Spleen (tissue), 11 donors: ENCODE measurements at regions not wholly inside any gene's neighbourhood (a gene's known extent, or its start where the extent isn't known, plus 50 kb on each side); places are given as distances from the start of the nearest gene placed in this dataset.

ENCODE experiments used
- DNase-seq: peaks from one replicate; pipeline ENCODE4 v3.0.0-alpha.2; 2020
- H3K27ac ChIP-seq, 8 donors: fragments of 200-600 bp; sonication (generic) in 7 of 8; 1 replicate in 4 of 8; 2 replicates in 4 of 8; pipeline versions ENCODE4 v1.5.0 to v1.8.0; 2016 to 2021; ENCODE audit warnings: inconsistent platforms in 4 of 8, mild to moderate bottlenecking in 4 of 8, moderate library complexity in 1 of 8
- H3K27me3 ChIP-seq, 7 donors: fragments of 200-600 bp; sonication (generic) in 6 of 7; replicated peaks in 1 of 7; 1 replicate in 4 of 7; 2 replicates in 3 of 7; pipeline versions ENCODE4 v1.5.0 to v1.8.0; 2016 to 2021; ENCODE audit warnings: inconsistent platforms in 3 of 7, mild to moderate bottlenecking in 1 of 7
- H3K36me3 ChIP-seq, 6 donors: fragments of 200-600 bp; sonication (generic) in 5 of 6; 1 replicate in 4 of 6; 2 replicates in 2 of 6; pipeline versions ENCODE4 v1.5.0 to v1.8.0; 2016 to 2021; ENCODE audit warnings: inconsistent platforms in 2 of 6
- H3K4me1 ChIP-seq, 6 donors: fragments of 200-600 bp; sonication (generic) in 5 of 6; 1 replicate in 3 of 6; 2 replicates in 3 of 6; pipeline versions ENCODE4 v1.5.0 to v1.8.0; 2016 to 2021; ENCODE audit warnings: inconsistent platforms in 3 of 6
- H3K4me3 ChIP-seq, 8 donors: fragments of 200-600 bp; sonication (generic) in 7 of 8; 1 replicate in 4 of 8; 2 replicates in 4 of 8; pipeline versions ENCODE4 v1.5.0 to v1.8.0; 2016 to 2021; ENCODE audit warnings: inconsistent platforms in 4 of 8, mild to moderate bottlenecking in 4 of 8, moderate library complexity in 2 of 8
- H3K9me3 ChIP-seq, 8 donors: fragments of 200-600 bp; sonication (generic) in 7 of 8; 1 replicate in 4 of 8; 2 replicates in 4 of 8; pipeline versions ENCODE4 v1.5.0 to v1.8.0; 2016 to 2021; ENCODE audit warnings: inconsistent platforms in 4 of 8
- POLR2A ChIP-seq, 3 donors: fragments of 450-650 bp; IDR thresholded peaks; one replicate each; pipeline ENCODE4 v1.5.1; 2017; ENCODE audit warnings: antibody characterized with exemption in 3 of 3, mild to moderate bottlenecking in 1 of 3
- POLR2AphosphoS5 ChIP-seq, 3 donors: sonication (generic); formaldehyde crosslinking; IDR thresholded peaks; one replicate each; pipeline ENCODE4 v1.5.1; 2017; ENCODE audit warnings: antibody characterized with exemption in 3 of 3
- WGBS, 5 donors: extraction: QIAGEN DNeasy Blood & Tissue Kit in 3 of 5; methylation state at CpG; one replicate each; pipeline versions ENCODE4 v1.1.5 to v1.1.7; 2013 to 2018; 5-methylcytosine and 5-hydroxymethylcytosine counted together
- intact Hi-C: fragments of 100-400 bp; cut with DNase I; formaldehyde crosslinking; loops from one replicate; pipeline ENCODE4 v1.15.0; 2023; ENCODE audit warnings: low total_unique reads
- TF ChIP-seq, protein P1 (sequence below), 11 experiments: fragments of 200-600 bp in 7 of 11; fragments of 450-650 bp in 4 of 11; sonication (generic) in 4 of 11; IDR thresholded peaks in 8 of 11; conservative IDR thresholded peaks in 3 of 11; 1 replicate in 7 of 11; 2 replicates in 4 of 11; pipeline versions ENCODE4 v1.4.0 to v1.8.0; 2016 to 2021; ENCODE audit warnings: antibody characterized with exemption in 11 of 11, inconsistent platforms in 4 of 11, mild to moderate bottlenecking in 1 of 11
- donor health status: healthy with polysubstance abuse.
- donor health status: DM: no; HTN: no; CAD: no; lungs with moderate emphysema.
- donor health status: DM: no; HTN: no; CAD: no.
- donor health status: Bipolar disorder and iron deficiency.
- donor health status: healthy.
- donor health status: DM: no; HTN: no; CAD: no.
- donor health status: DM: yes; HTN: yes; CAD: no.

DNA sequence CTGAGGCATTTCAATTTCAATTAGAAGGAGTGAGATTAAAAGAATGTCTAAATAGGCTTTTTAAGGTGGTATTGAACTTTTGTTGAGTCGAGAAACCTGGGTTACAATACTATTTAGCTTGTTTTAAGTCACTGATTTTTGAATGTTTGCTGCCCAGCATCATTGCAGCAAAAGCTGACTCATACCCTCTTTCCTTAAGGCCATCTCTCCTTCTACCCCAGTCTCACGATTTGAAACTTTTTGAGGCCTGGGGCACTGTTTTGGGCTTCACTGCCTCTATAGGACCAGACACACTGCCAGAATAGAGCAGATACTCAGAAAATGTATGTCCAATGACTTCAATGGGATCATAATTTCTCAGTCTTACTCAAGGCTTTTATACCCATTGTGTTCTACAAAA lies 319.6 kb upstream of the TGFBR2 start:
- Histone ChIP-seq H3K9me3 (no peaks in the 10 kb centered on the region), H3K27ac (no peak overlapping the region), H3K4me3 (no peak overlapping the region), H3K36me3 (no peaks in the 10 kb centered on the region), H3K4me1 (peaks cover 6 to 49% (median 31%) of the 10 kb centered on the region in 6 donors), H3K27me3 (no peaks in the 10 kb centered on the region)
- intact Hi-C loops, result no loop called here
- TF ChIP-seq POLR2A (IDR thresholded peaks at IDR 0.05) (no peak), POLR2AphosphoS5 (IDR thresholded peaks at IDR 0.05) (no peak)
- TF ChIP-seq, protein P1, sequence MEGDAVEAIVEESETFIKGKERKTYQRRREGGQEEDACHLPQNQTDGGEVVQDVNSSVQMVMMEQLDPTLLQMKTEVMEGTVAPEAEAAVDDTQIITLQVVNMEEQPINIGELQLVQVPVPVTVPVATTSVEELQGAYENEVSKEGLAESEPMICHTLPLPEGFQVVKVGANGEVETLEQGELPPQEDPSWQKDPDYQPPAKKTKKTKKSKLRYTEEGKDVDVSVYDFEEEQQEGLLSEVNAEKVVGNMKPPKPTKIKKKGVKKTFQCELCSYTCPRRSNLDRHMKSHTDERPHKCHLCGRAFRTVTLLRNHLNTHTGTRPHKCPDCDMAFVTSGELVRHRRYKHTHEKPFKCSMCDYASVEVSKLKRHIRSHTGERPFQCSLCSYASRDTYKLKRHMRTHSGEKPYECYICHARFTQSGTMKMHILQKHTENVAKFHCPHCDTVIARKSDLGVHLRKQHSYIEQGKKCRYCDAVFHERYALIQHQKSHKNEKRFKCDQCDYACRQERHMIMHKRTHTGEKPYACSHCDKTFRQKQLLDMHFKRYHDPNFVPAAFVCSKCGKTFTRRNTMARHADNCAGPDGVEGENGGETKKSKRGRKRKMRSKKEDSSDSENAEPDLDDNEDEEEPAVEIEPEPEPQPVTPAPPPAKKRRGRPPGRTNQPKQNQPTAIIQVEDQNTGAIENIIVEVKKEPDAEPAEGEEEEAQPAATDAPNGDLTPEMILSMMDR (IDR thresholded peaks at IDR 0.05 in 8 of 11, conservative IDR thresholded peaks at IDR 0.05 in 3 of 11), result no peak
- WGBS, 5 donors, result 82 to 96% (median 87%) methylated on average over 2 of the region's 2 CpGs
- DNase-seq, result no peak

DNA sequence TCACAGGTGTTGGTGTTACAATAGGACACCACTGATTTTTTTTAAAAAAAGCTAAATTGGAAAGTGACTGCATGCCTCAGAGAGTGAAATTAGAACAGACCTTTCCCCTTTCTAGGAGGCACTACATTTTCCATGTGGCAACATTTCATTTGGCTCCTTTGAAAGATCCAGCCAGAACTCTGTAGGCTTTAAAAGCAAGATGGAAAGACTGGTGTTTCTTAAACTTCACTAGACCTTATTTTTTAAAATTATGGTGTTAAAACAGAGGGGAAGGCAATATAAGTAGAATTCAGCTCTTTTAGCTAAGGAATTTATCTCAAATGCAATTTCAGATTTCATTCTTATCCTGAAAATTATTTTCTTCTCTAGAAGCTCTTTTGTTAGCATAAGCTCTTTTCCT lies 317.6 kb upstream of the TGFBR2 start:
- Histone ChIP-seq H3K36me3 (no peaks in the 10 kb centered on the region), H3K4me1 (peaks cover 6 to 49% (median 31%) of the 10 kb centered on the region in 6 donors), H3K9me3 (no peaks in the 10 kb centered on the region), H3K27ac (peak overlapping the region in 5 of 8 donors; percentile 9 to 64 (median 36)), H3K27me3 (no peaks in the 10 kb centered on the region), H3K4me3 (no peak overlapping the region)
- intact Hi-C loops, result no loop called here
- TF ChIP-seq POLR2A (IDR thresholded peaks at IDR 0.05) (no peak), POLR2AphosphoS5 (IDR thresholded peaks at IDR 0.05) (no peak)
- TF ChIP-seq, protein P1 (IDR thresholded peaks at IDR 0.05 in 8 of 11, conservative IDR thresholded peaks at IDR 0.05 in 3 of 11), result no peak
- no peak for DNase-seq

DNA sequence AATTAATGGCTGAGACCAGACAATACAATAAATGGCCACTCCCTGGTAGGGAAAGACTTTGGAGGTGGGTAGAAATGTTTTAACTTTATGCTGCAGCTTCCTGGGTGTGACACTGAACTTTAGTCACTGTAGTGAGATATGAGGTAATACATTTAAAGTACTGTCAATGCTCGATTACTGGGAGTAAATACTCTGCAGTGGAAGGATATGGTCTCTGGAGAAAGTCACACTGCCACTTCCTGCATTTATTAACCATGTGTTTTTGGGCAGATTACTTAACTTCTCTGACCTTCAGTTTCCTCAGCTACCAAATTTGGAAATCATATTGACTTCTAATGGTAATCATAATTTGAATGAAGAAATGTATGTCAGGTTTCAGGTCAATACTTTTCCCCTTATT lies 317.1 kb upstream of the TGFBR2 start:
- 2 to 19% (median 5%) methylated on average over 1 of the region's 1 CpG for WGBS, 5 donors
- Histone ChIP-seq H3K4me3 (no peak overlapping the region), H3K4me1 (peaks cover 6 to 49% (median 31%) of the 10 kb centered on the region in 6 donors), H3K27me3 (no peaks in the 10 kb centered on the region), H3K36me3 (no peaks in the 10 kb centered on the region), H3K9me3 (no peaks in the 10 kb centered on the region), H3K27ac (peak overlapping the region in 5 of 8 donors; percentile 9 to 64 (median 36))
- TF ChIP-seq, protein P1 (IDR thresholded peaks at IDR 0.05 in 8 of 11, conservative IDR thresholded peaks at IDR 0.05 in 3 of 11), result no peak
- TF ChIP-seq POLR2A (IDR thresholded peaks at IDR 0.05) (no peak), POLR2AphosphoS5 (IDR thresholded peaks at IDR 0.05) (no peak)
- no peak for DNase-seq
- intact Hi-C loops, result no loop called here

DNA sequence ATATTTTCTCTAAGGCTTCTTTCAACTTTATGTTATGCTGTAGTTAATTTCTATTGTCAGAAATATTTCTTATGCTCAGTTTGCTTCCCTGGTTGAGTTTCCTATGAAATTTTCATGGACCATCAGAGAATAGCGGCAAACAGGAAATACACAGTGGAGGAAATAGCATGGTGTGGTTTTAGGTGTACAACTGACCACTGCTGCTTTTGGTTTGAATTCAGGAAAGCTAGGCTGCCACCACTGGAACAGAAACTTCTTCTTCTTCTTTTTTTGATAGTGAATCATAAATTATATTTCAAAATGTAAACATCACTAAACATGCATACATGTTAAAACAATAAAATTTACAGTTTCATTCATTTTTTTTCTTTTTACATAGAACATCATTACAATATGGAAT lies 316.6 kb upstream of the TGFBR2 start:
- intact Hi-C loops, result no loop called here
- Histone ChIP-seq H3K4me1 (peaks cover 6 to 49% (median 31%) of the 10 kb centered on the region in 6 donors), H3K27me3 (no peaks in the 10 kb centered on the region), H3K9me3 (no peaks in the 10 kb centered on the region), H3K36me3 (no peaks in the 10 kb centered on the region), H3K4me3 (no peak overlapping the region), H3K27ac (peak overlapping the region in 5 of 8 donors; percentile 9 to 64 (median 36))
- no peak for DNase-seq
- WGBS, 5 donors, result 6 to 29% (median 15%) methylated on average over 1 of the region's 1 CpG
- TF ChIP-seq, protein P1 (IDR thresholded peaks at IDR 0.05 in 8 of 11, conservative IDR thresholded peaks at IDR 0.05 in 3 of 11), result no peak
- no peak for TF ChIP-seq POLR2AphosphoS5 (IDR thresholded peaks at IDR 0.05)
- no peak for TF ChIP-seq POLR2A (IDR thresholded peaks at IDR 0.05)
